OCI-LY3 (cell line): ENCODE measurements at regions not wholly inside any gene's neighbourhood (a gene's known extent, or its start where the extent isn't known, plus 50 kb on each side); places are given as distances from the start of the nearest gene placed in this dataset.

ENCODE experiments used
- H2AFZ ChIP-seq: fragments of 200-600, 300-600 bp; shearing (Covaris generic); 2 replicates; pipeline ENCODE4 v1.6.0; 2014; ENCODE audit warnings: antibody characterized with exemption, low read depth, low read length
- H3K27ac ChIP-seq: fragments of 200-600, 300-600 bp; sonication (generic); 2 replicates; pipeline ENCODE4 v1.5.1; 2014; ENCODE audit warnings: mild to moderate bottlenecking, low read length, moderate library complexity, mixed read lengths
- H3K27me3 ChIP-seq: fragments of 200-600, 300-600 bp; sonication (generic); 2 replicates; pipeline ENCODE4 v1.6.1; 2014; ENCODE audit warnings: low read depth, low read length, mixed read lengths
- H3K36me3 ChIP-seq: fragments of 200-600, 300-600 bp; sonication (generic); replicated peaks from 2 replicates; pipeline ENCODE3; 2014; ENCODE audit warnings: low read depth, low read length, mixed read lengths
- H3K4me1 ChIP-seq: fragments of 300-600, 200-600 bp; sonication (generic); 2 replicates; pipeline ENCODE4 v1.6.1; 2014; ENCODE audit warnings: low read length, mixed read lengths
- H3K4me2 ChIP-seq: fragments of 200-600, 300-600 bp; sonication (generic); 2 replicates; pipeline ENCODE4 v1.6.1; 2014; ENCODE audit warnings: low read length, mixed read lengths
- H3K4me3 ChIP-seq: fragments of 300-600, 200-600 bp; sonication (generic); 2 replicates; pipeline ENCODE4 v1.5.1; 2014; ENCODE audit warnings: antibody characterized with exemption, mild to moderate bottlenecking, low read length, moderate library complexity
- H3K79me2 ChIP-seq: fragments of 300-600, 200-600 bp; shearing (Covaris generic); 2 replicates; pipeline ENCODE4 v1.6.1; 2014; ENCODE audit warnings: mild to moderate bottlenecking, low read length, mixed read lengths
- H3K9ac ChIP-seq: fragments of 300-600, 200-600 bp; shearing (Covaris generic); 2 replicates; pipeline ENCODE4 v1.6.0; 2014; ENCODE audit warnings: mild to moderate bottlenecking, low read length, moderate library complexity
- H3K9me3 ChIP-seq: fragments of 200-600, 300-600 bp; shearing (Covaris generic); 2 replicates; pipeline ENCODE4 v1.6.1; 2014; ENCODE audit warnings: low read length, mixed read lengths; ENCODE audit not compliant: insufficient read depth
- H4K20me1 ChIP-seq: fragments of 200-600, 300-600 bp; sonication (generic); 2 replicates; pipeline ENCODE4 v1.6.1; 2016; ENCODE audit warnings: low read length, mixed read lengths; ENCODE audit not compliant: insufficient read depth
- CTCF ChIP-seq: fragments of 200-600, 300-600 bp; sonication (generic); IDR thresholded peaks from 2 replicates; pipeline ENCODE4 v1.5.1; 2014; ENCODE audit warnings: antibody characterized with exemption, low read length, low read depth
- EZH2phosphoT487 ChIP-seq: fragments of 200-600 bp; shearing (Covaris generic); IDR thresholded peaks from 2 replicates; pipeline ENCODE4 v1.6.1; 2018; ENCODE audit warnings: antibody characterized with exemption, mixed run types, low read depth

GRCh38 chr3:110749006-110749405 lies 322.6 kb upstream of the NECTIN3 start:
- no peak overlapping the region for H3K9ac ChIP-seq
- H3K79me2 ChIP-seq, result no peaks in the 10 kb centered on the region
- no peaks in the 10 kb centered on the region for H4K20me1 ChIP-seq
- H3K27ac ChIP-seq, result no peak overlapping the region
- no peaks in the 10 kb centered on the region for H3K4me1 ChIP-seq
- no peaks in the 10 kb centered on the region for H3K9me3 ChIP-seq
- no peaks in the 10 kb centered on the region for H3K36me3 ChIP-seq
- no peak overlapping the region for H3K4me2 ChIP-seq
- no peaks in the 10 kb centered on the region for H3K27me3 ChIP-seq
- no peak overlapping the region for H3K4me3 ChIP-seq
- TF ChIP-seq CTCF (no peak), EZH2phosphoT487 (no peak)
- H2AFZ ChIP-seq, result no peak overlapping the region

- H4K20me1 ChIP-seq, result no peaks in the 10 kb centered on the region
- TF ChIP-seq EZH2phosphoT487 (no peak), CTCF (no peak)
- no peaks in the 10 kb centered on the region for H3K27me3 ChIP-seq
- H3K4me3 ChIP-seq, result no peak overlapping the region
- H3K79me2 ChIP-seq, result no peaks in the 10 kb centered on the region
- H3K4me2 ChIP-seq, result no peak overlapping the region
- no peaks in the 10 kb centered on the region for H3K36me3 ChIP-seq
- no peaks in the 10 kb centered on the region for H3K4me1 ChIP-seq
- H2AFZ ChIP-seq, result no peak overlapping the region
- H3K9me3 ChIP-seq, result no peaks in the 10 kb centered on the region
- no peak overlapping the region for H3K27ac ChIP-seq
- H3K9ac ChIP-seq, result no peak overlapping the region
Observed at GRCh38 chr3:110750201-110750600, 321.4 kb upstream of the NECTIN3 start.

GRCh38 chr3:110752307-110752706 lies 319.3 kb upstream of the NECTIN3 start:
- Histone ChIP-seq H3K4me1 (no peaks in the 10 kb centered on the region), H3K79me2 (no peaks in the 10 kb centered on the region), H2AFZ (no peak overlapping the region), H3K4me2 (no peak overlapping the region), H3K4me3 (no peak overlapping the region), H3K9ac (no peak overlapping the region), H3K9me3 (no peaks in the 10 kb centered on the region), H3K27ac (no peak overlapping the region), H3K27me3 (no peaks in the 10 kb centered on the region), H4K20me1 (no peaks in the 10 kb centered on the region), H3K36me3 (no peaks in the 10 kb centered on the region)
- no peak for TF ChIP-seq CTCF
- no peak for TF ChIP-seq EZH2phosphoT487

- Histone ChIP-seq H3K4me1 (no peaks in the 10 kb centered on the region), H3K27me3 (no peaks in the 10 kb centered on the region), H3K9ac (no peak overlapping the region), H3K27ac (no peak overlapping the region), H3K4me3 (no peak overlapping the region), H4K20me1 (no peaks in the 10 kb centered on the region), H2AFZ (no peak overlapping the region), H3K79me2 (no peaks in the 10 kb centered on the region), H3K9me3 (no peaks in the 10 kb centered on the region), H3K36me3 (no peaks in the 10 kb centered on the region), H3K4me2 (no peak overlapping the region)
- TF ChIP-seq CTCF (no peak), EZH2phosphoT487 (no peak)
Observed at GRCh38 chr3:110753516-110753915, 318.1 kb upstream of the NECTIN3 start.
